GM12872 (cell line): ENCODE measurements at regions not wholly inside any gene's neighbourhood (a gene's known extent, or its start where the extent isn't known, plus 50 kb on each side); places are given as distances from the start of the nearest gene placed in this dataset.

Experiments used
- TF ChIP-seq, protein P1 (sequence below): IDR thresholded peaks from 3 replicates; pipeline ENCODE4 v1.5.1; 2011; ENCODE audit warnings: low read depth, mild to moderate bottlenecking, low read length, moderate library complexity; ENCODE audit not compliant: insufficient read depth

DNA sequence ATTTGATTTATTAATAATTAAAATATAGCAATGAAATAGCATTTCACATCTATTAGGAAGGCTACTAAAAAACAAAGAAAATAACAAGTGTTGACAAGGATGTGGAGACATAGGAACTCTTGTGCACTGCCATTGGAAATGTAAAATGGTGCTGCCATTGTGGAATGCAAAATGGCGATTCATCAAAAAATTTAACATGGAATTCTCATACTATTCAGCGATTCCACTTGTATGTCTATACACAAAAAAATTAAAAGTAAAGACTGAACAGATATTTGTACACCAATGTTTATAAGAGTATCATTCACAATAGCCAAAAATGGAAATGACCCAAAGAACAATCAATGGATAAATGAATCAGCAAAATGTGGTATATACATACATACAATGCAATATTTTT lies 101.3 kb upstream of the S1PR1 start:
- TF ChIP-seq, protein P1, sequence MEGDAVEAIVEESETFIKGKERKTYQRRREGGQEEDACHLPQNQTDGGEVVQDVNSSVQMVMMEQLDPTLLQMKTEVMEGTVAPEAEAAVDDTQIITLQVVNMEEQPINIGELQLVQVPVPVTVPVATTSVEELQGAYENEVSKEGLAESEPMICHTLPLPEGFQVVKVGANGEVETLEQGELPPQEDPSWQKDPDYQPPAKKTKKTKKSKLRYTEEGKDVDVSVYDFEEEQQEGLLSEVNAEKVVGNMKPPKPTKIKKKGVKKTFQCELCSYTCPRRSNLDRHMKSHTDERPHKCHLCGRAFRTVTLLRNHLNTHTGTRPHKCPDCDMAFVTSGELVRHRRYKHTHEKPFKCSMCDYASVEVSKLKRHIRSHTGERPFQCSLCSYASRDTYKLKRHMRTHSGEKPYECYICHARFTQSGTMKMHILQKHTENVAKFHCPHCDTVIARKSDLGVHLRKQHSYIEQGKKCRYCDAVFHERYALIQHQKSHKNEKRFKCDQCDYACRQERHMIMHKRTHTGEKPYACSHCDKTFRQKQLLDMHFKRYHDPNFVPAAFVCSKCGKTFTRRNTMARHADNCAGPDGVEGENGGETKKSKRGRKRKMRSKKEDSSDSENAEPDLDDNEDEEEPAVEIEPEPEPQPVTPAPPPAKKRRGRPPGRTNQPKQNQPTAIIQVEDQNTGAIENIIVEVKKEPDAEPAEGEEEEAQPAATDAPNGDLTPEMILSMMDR, result no peak

GRCh38 chr1:101131239-101131843 lies 105.5 kb upstream of the S1PR1 start:
- TF ChIP-seq, protein P1, result no peak

- TF ChIP-seq, protein P1, result no peak
These were observed 105.1 kb upstream of the DPH5 start for GRCh38 chr1:101130673-101131072.

DNA sequence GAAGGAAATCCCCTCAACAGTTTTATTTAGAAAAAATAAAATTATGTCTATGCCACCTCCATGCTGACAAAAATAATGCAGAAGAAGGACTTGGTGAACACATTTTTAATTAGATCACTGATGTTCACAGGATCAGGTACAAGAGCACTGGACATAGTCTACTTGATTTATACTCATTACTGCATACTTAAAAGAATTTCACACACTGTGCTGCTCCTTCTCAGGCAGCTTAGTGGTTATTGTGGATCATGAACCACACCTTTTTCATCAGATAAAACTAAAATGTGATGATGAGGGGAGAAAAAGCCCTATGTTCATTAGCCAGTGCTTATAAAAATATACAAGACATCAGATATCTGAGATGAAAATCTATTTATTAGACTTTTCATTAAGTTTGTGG lies 103.3 kb upstream of the DPH5 start:
- TF ChIP-seq, protein P1, result no peak

- TF ChIP-seq, protein P1, result no peak
These were observed 102.7 kb upstream of the DPH5 start for GRCh38 chr1:101128211-101128727.

GRCh38 chr1:101124405-101124804 lies 98.8 kb upstream of the DPH5 start:
- TF ChIP-seq, protein P1, result no peak

DNA sequence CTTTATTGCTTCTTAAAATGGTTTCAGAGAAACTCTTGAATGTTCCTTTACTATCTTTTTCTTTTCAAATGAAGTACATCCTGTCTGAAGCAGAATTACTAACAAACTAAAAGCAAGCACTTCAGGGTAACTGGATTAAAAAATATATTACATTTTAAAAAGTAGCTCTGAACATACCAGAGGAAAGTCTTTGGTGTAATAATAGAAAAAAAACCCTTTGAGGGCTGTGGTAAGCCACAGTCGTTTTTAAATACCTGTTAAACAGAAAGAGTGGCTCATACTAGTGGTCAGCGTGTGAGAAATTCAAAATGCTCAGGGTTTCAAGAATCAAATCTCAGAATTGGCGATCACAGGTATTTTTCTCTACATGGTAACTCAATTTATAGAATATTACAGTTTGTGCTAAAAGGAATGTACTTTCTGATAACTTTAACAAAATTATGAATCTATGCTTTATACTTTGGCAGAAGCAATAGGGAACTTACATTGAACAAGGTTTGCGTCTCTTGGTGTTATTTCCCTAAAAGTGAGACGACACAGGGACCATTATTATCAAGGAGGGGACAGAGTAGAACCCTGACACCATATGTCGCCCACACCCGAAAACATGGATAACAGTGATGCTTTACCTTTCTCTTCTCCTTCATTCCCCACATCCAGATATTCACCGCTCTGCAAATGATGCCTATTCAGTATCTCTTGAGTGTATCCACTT lies 97.0 kb upstream of the DPH5 start:
- TF ChIP-seq, protein P1, result peak; percentile 4; the same call in 1 of the 3 replicates
